Natural killer cell (primary cell): ENCODE measurements at regions not wholly inside any gene's neighbourhood (a gene's known extent, or its start where the extent isn't known, plus 50 kb on each side); places are given as distances from the start of the nearest gene placed in this dataset.
"Not testable (repeated sequence)": the region's sequence is repeated elsewhere in the genome, so short reads cannot be mapped to it uniquely, and the experiment has no call there.

Experiments used
- ATAC-seq, 3 donors: fragments of 150-1000 bp in 2 of 3; fragments of 200-7000 bp in 1 of 3; cut with Tn5 transposase; 1 replicate in 1 of 3; 2 replicates in 2 of 3; pipeline ENCODE4 v1.10.0; 2021; ENCODE audit warnings: mild to moderate bottlenecking in 2 of 3, moderate library complexity in 2 of 3
- DNase-seq, 2 donors: peaks; one replicate each; pipeline versions ENCODE4 v3.0.0 to v3.0.0-alpha.2; 2013 to 2021; ENCODE audit warnings: mixed read lengths in 1 of 2
- H3K27ac ChIP-seq: one replicate; pipeline ENCODE4 v1.5.1; 2013; ENCODE audit warnings: mild to moderate bottlenecking, low read length
- H3K27me3 ChIP-seq: one replicate; pipeline ENCODE4 v1.6.1; 2013; ENCODE audit warnings: low read length; ENCODE audit not compliant: control insufficient read depth, insufficient read depth
- H3K36me3 ChIP-seq: one replicate; pipeline ENCODE4 v1.6.1; 2013; ENCODE audit warnings: low read length; ENCODE audit not compliant: control insufficient read depth, insufficient read depth
- H3K4me1 ChIP-seq: one replicate; pipeline ENCODE4 v1.6.1; 2013; ENCODE audit warnings: low read length; ENCODE audit not compliant: control insufficient read depth, insufficient read depth
- H3K4me3 ChIP-seq: one replicate; pipeline ENCODE4 v1.5.1; 2013; ENCODE audit warnings: low read length
- H3K9me3 ChIP-seq: one replicate; pipeline ENCODE4 v1.6.1; 2013; ENCODE audit warnings: low read length; ENCODE audit not compliant: control insufficient read depth, insufficient read depth
- H3K27ac Mint-ChIP-seq, 2 donors: one replicate each; pipeline ENCODE4 v1.8.0; 2022; ENCODE audit warnings: mild to moderate bottlenecking in 2 of 2, mixed read lengths in 2 of 2, moderate library complexity in 1 of 2
- H3K27me3 Mint-ChIP-seq, 2 donors: one replicate each; pipeline ENCODE4 v1.8.0; 2022; ENCODE audit warnings: low read depth in 2 of 2, mixed read lengths in 2 of 2
- H3K36me3 Mint-ChIP-seq: one replicate; pipeline ENCODE4 v1.8.0; 2022; ENCODE audit warnings: mixed read lengths
- H3K4me1 Mint-ChIP-seq, 2 donors: one replicate each; pipeline ENCODE4 v1.8.0; 2022; ENCODE audit warnings: mixed read lengths in 2 of 2
- H3K4me3 Mint-ChIP-seq: one replicate; pipeline ENCODE4 v1.8.0; 2022; ENCODE audit warnings: mild to moderate bottlenecking, moderate library complexity, mixed read lengths
- H3K9me3 Mint-ChIP-seq, 2 donors: one replicate each; pipeline ENCODE4 v1.8.0; 2022; ENCODE audit warnings: mixed read lengths in 2 of 2
- CTCF ChIP-seq: fragments of 200-600 bp; IDR thresholded peaks from one replicate; pipeline ENCODE4 v1.8.0; 2022; ENCODE audit warnings: antibody characterized with exemption
- WGBS: methylation state at CpG from one replicate; pipeline ENCODE4 v1.1.7; 2013; ENCODE audit warnings: missing lambda C conversion rate; ENCODE audit not compliant: insufficient coverage; 5-methylcytosine and 5-hydroxymethylcytosine counted together
- intact Hi-C: fragments of 100-400 bp; cut with micrococcal nuclease; formaldehyde crosslinking; loops from one replicate; pipeline ENCODE4 v1.14.2; 2022

- no peaks in the 10 kb centered on the region for H3K9me3 ChIP-seq
- Mint-ChIP-seq H3K9me3 (peaks cover 7 to 14% of the 10 kb centered on the region in 2 donors), H3K4me1 (no peaks in the 10 kb centered on the region), H3K4me3 (no peak overlapping the region), H3K27me3 (no peaks in the 10 kb centered on the region), H3K27ac (no peak overlapping the region), H3K36me3 (no peaks in the 10 kb centered on the region)
- no peak for ATAC-seq
- H3K4me3 ChIP-seq = no peak overlapping the region
- TF ChIP-seq CTCF = no peak
- H3K27me3 ChIP-seq = no peaks in the 10 kb centered on the region
- H3K4me1 ChIP-seq = no peaks in the 10 kb centered on the region
- intact Hi-C loops = no loop called here
- no peak for DNase-seq
- WGBS = 100% methylated on average over 1 of the region's 3 CpGs
- H3K36me3 ChIP-seq = no peaks in the 10 kb centered on the region
- H3K27ac ChIP-seq = no peak overlapping the region
These were observed 329.6 kb upstream of the SEMA3C start for GRCh38 chr7:81248420-81248819.

- ATAC-seq, H3K27ac ChIP-seq, H3K4me1 ChIP-seq, intact Hi-C loops, H3K4me3 Mint-ChIP-seq, H3K27me3 Mint-ChIP-seq, H3K9me3 ChIP-seq, DNase-seq, H3K36me3 Mint-ChIP-seq, H3K36me3 ChIP-seq, H3K4me3 ChIP-seq, H3K27me3 ChIP-seq, H3K27ac Mint-ChIP-seq, H3K4me1 Mint-ChIP-seq: not testable (repeated sequence)
- H3K9me3 Mint-ChIP-seq = peaks cover 7 to 14% of the 10 kb centered on the region in 2 donors
- 75% methylated on average over 1 of the region's 1 CpG for WGBS
These were observed 328.5 kb upstream of the SEMA3C start for GRCh38 chr7:81247364-81247763.

GRCh38 chr7:81245353-81245752 is 326.5 kb upstream of the SEMA3C start:
- intact Hi-C loops = no loop called here
- Histone ChIP-seq H3K27me3 (no peaks in the 10 kb centered on the region), H3K36me3 (no peaks in the 10 kb centered on the region), H3K9me3 (peaks cover 4% of the 10 kb centered on the region), H3K27ac (no peak overlapping the region), H3K4me1 (no peaks in the 10 kb centered on the region), H3K4me3 (no peak overlapping the region)
- WGBS = 92% methylated on average over 3 of the region's 4 CpGs
- DNase-seq (no peak), ATAC-seq (no peak)
- Mint-ChIP-seq H3K27ac (no peak overlapping the region), H3K4me3 (no peak overlapping the region), H3K36me3 (no peaks in the 10 kb centered on the region), H3K4me1 (no peaks in the 10 kb centered on the region), H3K9me3 (peaks cover 8 to 18% of the 10 kb centered on the region in 2 donors), H3K27me3 (no peaks in the 10 kb centered on the region)
- no peak for TF ChIP-seq CTCF

- Mint-ChIP-seq H3K4me3 (no peak overlapping the region), H3K27me3 (no peaks in the 10 kb centered on the region), H3K27ac (no peak overlapping the region), H3K9me3 (peaks cover 8 to 13% of the 10 kb centered on the region in 2 donors), H3K4me1 (no peaks in the 10 kb centered on the region), H3K36me3 (no peaks in the 10 kb centered on the region)
- no peak for ATAC-seq
- Histone ChIP-seq H3K4me1 (no peaks in the 10 kb centered on the region), H3K27ac (no peak overlapping the region), H3K36me3 (no peaks in the 10 kb centered on the region), H3K4me3 (no peak overlapping the region), H3K27me3 (no peaks in the 10 kb centered on the region), H3K9me3 (peaks cover 4% of the 10 kb centered on the region)
- intact Hi-C loops = no loop called here
- WGBS = 89% methylated on average over 3 of the region's 3 CpGs
- no peak for TF ChIP-seq CTCF
- DNase-seq = no peak
These were observed 325.4 kb upstream of the SEMA3C start for GRCh38 chr7:81244224-81244623.
